ENCODE measurements at regions not wholly inside any gene's neighbourhood (a gene's known extent, or its start where the extent isn't known, plus 50 kb on each side); places are given as distances from the start of the nearest gene placed in this dataset.
"Not testable (repeated sequence)": the region's sequence is repeated elsewhere in the genome, so short reads cannot be mapped to it uniquely, and the experiment has no call there.

- DNase-seq = not testable (repeated sequence)
Measured at GRCh38 chr11:33527738-33528137, 172.9 kb downstream of the C11orf91 start.

DNA sequence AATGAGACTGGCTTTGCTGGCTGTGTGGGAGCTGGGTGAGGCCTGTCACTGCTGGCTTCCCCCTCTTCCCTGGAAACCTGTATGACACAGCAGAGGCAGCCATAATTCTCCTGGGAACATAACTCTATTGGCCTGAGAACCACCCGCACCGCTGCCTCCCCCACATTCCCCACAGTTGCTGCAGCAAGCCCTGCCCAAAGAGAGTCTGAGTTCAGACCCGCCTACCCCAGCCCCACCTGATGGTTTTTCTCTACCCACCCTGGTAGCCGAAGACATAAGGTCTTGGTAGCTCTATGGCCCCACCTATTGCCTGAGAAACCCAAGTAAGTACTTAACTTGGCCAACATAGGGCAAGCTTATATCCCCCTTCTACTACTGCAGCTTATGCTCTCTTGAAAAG lies 174.8 kb downstream of the C11orf91 start:
- no peak for DNase-seq

- no peak for DNase-seq
Measured at GRCh38 chr11:33521384-33521783, 179.2 kb downstream of the C11orf91 start.

DNA sequence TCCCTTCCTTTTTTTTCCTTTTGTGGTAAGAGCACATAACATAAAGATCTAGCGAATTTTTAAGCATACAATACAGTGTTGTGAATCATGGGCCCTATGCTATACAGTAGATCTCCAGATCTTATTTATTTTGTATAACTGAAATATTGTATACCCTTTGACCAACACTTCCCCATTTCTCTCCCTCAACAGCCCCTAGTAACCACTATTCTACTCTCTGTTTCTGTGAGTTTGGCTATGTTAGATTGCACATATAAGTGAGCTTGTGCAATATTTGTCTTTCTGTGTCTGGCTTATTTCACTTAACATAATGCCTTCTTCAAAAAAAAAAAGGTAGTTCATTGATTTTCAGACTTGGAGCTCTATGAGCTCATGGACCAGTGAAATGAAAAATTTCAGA lies 180.5 kb downstream of the C11orf91 start:
- DNase-seq = no peak

- DNase-seq = no peak
Measured at GRCh38 chr11:33515347-33515746, 185.3 kb downstream of the C11orf91 start.

DNA sequence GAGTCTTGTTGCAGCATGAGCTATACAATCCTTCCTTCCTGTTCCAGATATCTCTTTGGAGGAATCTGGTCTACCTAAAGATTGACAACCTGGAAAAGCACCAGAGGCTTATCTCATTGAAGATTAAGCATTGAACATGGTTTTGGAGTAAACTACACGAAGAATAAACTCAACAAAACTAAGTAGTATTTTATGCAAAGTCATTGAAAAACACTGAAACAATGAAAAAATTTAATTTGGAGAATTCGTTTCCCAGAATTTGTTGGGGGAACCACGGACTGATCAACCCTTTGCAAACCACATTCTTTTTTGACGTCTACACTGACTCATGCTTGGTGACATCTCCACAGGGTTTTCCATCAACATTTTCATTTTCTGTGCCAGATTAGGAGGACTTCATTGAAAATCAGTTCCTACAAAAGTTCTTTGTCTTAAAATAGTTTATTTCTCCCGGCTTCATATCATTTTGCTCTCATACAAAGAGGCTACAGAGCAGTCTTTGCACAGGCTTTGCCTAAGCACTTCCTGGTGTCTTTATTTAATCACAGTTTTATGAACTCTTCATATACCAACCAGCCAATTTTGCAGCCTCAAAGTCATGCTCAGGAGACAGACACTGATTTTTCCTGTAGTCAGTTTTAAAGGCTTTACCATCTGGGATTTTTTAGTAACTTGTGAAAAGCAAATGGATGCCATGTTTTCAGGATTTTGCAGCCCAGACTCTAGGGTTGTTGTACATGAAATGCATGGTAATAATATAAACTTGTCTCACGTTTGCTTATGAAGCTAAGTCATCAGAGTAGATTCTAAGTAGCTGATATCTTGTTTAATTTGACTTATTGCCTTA lies 186.3 kb downstream of the C11orf91 start:
- no peak for DNase-seq

DNA sequence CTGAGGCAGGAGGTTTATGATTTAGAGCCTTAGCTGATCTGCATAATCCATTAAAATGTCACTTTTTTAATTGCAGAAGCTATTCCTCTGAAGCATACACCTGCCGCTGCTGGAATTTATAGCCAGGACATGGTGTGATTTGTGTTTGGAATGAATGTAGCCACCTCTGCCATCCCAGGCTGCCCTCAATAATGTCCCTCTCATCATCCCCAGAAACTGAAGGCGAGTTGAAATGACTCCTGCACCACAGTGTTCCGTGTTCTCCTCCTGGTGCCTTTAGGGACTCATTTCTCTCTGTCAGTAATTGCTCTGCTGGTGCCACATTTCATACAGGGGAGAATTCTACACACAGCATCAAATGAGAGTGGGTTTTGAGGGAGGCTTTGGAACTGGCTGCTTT lies 191.0 kb downstream of the C11orf91 start:
- DNase-seq = no peak

- DNase-seq = peak; percentile 2 to 17
Measured at GRCh38 chr11:33507967-33508366, 192.7 kb downstream of the C11orf91 start.

DNA sequence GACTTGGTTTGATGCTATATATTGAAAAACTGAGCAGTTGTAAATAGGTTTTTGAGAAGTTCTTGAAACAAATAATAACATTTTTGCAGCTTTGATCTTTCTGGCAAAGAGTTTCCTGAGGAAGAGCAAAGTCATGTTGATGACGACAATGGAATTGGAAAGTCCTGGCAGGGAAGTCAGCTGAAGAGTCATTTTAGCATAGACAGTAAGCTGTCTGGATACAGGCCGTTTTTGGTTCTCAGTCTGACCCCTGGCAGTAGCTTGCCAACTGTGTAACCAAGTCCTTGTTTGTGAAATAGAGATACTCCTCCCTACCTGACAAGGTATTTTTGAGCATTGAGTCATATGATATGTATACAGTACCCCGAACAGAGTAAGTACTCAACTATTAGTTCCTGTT lies 193.3 kb downstream of the C11orf91 start:
- DNase-seq = no peak

GRCh38 chr11:33505093-33505492 lies 195.5 kb downstream of the C11orf91 start:
- no peak for DNase-seq

DNA sequence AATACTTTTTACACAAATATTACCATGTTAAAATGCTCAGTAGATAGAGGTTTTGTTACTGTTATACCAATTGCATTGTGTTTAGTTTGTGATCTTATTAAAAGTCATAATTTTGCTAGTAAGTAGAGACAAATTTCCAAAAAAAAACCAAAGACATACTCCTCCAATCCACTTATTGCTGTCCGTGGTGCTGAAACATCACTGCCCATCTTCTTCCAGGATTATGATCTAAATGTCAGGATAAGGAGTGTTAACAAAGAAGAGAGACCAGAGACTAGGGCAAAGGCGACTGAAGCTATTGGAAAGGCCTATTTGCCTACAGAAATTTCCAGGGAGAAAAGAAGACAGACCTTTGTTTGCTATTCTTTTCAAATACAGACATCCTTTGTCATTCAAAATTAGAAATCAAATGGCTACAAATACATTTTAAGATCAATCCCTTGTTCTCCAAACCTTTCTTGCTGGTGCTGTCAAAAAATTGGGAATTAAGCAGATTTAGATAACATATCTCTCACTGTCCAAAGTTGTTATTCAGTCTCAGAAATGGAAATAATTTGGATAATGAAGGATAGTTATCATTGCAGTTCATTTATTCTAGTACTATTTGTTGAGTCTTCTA lies 199.7 kb downstream of the C11orf91 start:
- DNase-seq = peak in 1 of 2 donors; percentile 22

DNA sequence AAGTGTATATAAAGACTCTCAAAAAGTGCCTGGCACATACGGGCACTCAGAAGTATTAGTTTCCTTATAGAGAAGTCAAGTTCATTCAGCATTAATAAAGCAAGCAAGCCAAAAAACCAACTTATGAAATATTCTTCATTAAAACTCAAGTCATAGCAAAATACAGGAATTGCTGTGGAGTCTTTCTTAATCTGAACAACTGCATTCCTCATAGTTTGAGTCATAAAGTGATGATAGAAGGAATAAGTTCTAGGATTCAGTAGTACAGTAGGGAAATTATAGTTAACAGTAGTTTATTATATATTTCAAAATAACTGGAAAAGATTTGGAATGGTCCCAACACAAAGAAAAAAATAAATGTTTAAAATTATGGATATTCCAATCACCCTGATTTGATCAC lies 200.3 kb downstream of the C11orf91 start:
- DNase-seq = no peak

GRCh38 chr11:33492596-33492995 lies 208.0 kb downstream of the C11orf91 start:
- DNase-seq = no peak

DNA sequence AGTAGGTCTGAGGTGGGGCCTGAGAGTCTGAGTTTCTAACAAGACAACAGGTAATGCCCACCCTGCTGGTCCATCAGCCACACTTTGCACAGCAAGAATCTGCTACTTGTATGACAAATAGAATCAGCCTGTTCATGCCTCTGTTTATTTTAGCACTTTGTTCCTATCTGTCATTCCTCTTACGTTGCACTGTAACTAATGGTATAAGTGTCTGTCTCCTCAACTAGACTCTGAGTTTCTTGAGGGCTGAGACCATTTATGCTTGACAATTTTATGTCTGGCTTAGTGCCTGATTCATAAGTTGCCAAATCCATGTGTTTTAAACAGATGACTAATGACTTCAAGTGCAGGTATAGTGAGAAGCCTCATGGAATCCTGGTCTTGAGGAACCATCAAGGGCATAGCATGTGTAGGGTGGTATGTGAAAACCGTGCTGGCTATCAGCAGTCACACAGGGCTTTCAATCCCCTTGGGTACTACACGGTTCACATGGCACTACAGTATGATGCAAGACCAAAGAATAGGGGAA lies 209.7 kb downstream of the C11orf91 start:
- DNase-seq = no peak

DNA sequence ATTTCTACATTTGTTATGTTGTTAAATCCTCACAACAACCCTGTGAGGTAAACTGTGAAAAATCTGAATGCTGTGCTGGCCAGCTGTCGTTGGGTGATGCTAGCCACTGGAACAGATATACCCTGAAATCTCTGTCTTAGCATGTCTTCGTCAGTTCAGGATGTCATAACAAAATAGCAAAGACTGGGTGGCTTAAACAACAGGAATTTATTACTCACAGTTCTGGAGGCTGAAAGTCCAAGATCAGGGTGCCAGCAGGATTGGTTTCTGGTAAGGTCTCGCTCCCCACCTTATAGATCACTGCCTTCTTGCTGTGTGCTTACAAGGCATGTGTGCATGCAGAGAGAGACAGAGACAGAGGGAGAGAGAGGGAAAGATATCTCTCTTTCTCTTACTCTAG lies 211.7 kb downstream of the C11orf91 start:
- no peak for DNase-seq

DNA sequence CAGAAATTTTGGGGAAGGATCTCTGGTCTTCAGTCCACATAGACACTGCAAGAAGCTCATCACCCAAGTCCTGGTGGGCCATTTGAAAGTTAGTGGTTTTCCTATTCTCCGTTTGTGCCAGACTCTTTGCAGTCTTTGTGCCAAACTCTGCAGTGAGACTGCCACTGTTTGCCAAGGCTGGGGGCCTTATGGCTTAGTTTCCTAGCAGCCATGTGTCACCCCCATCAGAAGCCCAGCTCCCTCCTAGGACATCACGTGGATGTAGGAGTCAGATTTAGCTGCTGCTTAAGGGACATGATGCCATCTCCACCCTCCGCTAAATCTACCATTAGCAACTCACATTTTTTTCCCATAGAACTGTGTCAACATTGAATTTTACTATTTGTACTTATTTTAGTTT lies 220.0 kb downstream of the C11orf91 start:
- DNase-seq = no peak

DNA sequence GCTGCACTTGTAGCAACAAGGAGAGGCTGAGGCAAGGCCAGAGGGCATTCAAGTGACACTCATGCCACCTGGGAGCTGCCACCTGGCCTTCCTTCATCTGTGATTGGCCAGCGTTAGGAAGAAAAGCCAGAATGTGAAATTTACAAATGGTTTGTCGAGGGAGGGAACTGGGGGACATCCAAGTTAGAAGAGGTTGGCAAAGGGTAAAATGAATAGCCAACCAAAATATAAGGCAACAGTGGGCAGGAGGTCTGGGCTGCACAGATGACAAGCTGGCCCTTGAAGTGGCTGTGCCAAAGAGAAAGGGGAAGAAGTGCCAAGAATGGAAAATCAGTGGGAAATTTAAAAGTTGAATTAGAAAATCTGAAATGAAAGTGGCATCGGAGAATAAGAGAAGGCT lies 221.4 kb downstream of the C11orf91 start:
- no peak for DNase-seq

GRCh38 chr11:33478111-33478573 lies 221.0 kb downstream of the HIPK3 start:
- peak in 1 of 2 donors; percentile 15 for DNase-seq

DNA sequence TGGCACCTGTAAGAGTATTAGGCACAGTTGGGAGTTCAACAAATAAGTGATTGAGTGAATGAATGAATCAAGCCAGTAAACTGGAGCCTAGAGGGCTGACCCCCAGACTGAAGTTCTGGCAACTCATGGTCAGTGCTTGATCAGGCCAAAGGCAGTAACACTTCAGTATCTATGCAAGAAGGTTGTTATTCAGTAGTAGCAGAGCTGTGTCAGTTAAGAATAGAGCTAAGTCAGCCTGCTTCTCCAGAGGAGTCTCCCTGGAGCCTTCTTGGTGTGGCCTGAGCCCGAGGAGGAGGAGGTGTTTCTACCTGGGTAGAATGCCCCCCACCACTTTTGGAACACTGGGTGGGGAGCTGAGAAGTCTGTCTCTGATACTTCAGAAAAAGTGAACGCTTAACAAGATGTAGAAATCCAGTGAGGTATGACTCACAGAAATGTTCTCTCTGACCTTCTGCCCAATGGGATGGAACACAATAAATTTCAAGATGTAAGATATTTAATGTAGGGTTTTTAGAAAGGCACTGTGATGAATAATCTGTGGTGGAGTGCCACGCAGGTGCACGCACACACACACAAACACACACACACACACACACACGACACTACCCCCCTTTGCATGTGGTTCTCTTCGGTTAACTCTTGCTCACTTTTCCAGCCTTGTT lies 219.9 kb downstream of the HIPK3 start:
- DNase-seq = no peak

- peak; percentile 67 for DNase-seq
Measured at GRCh38 chr11:33475993-33476392, 218.8 kb downstream of the HIPK3 start.

- DNase-seq = no peak
Measured at GRCh38 chr11:33474866-33475265, 217.7 kb downstream of the HIPK3 start.

GRCh38 chr11:33471541-33471940 lies 214.4 kb downstream of the HIPK3 start:
- DNase-seq = no peak

DNA sequence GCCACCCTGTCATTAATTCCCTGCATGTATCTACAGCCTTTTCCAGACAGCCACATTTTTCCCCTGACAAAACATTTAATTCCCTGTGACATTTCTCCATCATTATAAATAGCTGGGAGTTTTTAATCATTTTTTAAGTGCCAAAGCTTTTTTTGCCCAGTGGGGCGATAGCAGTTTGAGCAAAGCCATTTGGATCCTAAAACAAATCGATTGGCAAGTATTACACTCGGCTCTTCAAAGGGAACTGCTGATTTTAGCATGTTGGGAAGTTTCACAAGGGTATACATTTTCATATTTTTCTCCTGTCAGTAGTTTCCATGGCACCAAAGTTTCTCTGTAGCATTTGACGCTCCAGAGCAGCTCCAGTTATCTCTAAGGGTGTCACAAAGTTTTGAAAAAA lies 210.8 kb downstream of the HIPK3 start:
- DNase-seq = no peak

Measured in right lung (tissue), 2 donors.